Mesenchymal stem cell (in vitro differentiated cells and primary cell): ENCODE measurements at regions not wholly inside any gene's neighbourhood (a gene's known extent, or its start where the extent isn't known, plus 50 kb on each side); places are given as distances from the start of the nearest gene placed in this dataset.

Source experiments
- DNase-seq: peaks from one replicate; pipeline ENCODE4 v3.0.0-alpha.2; 2013
- H2AFZ ChIP-seq: one replicate; pipeline ENCODE4 v1.6.1; 2013; ENCODE audit warnings: low read depth, mild to moderate bottlenecking, control low read depth, inconsistent platforms, low read length, moderate library complexity
- H2AK5ac ChIP-seq: 2 replicates; pipeline ENCODE4 v1.6.1; 2013; ENCODE audit warnings: low read length, moderate library complexity, mild to moderate bottlenecking, inconsistent platforms; ENCODE audit not compliant: severe bottlenecking
- H2BK120ac ChIP-seq: one replicate; pipeline ENCODE4 v1.6.1; 2013; ENCODE audit warnings: low read depth, mild to moderate bottlenecking, inconsistent platforms, low read length, moderate library complexity
- H2BK12ac ChIP-seq, 2 experiments: one replicate each; pipeline ENCODE4 v1.6.1; 2013; ENCODE audit warnings: inconsistent platforms in 2 of 2, low read length in 2 of 2, mild to moderate bottlenecking in 2 of 2, moderate library complexity in 2 of 2, control low read depth in 1 of 2
- H2BK15ac ChIP-seq: one replicate; pipeline ENCODE4 v1.6.1; 2013; ENCODE audit warnings: mild to moderate bottlenecking, low read depth, inconsistent platforms; ENCODE audit not compliant: poor library complexity, severe bottlenecking
- H2BK5ac ChIP-seq: 2 replicates; pipeline ENCODE4 v1.6.1; 2013; ENCODE audit warnings: low read depth, mild to moderate bottlenecking, low read length, control low read depth, inconsistent platforms; ENCODE audit not compliant: poor library complexity, severe bottlenecking
- H3K14ac ChIP-seq, 2 experiments: one replicate each; pipeline ENCODE4 v1.6.1; 2013; ENCODE audit warnings: inconsistent platforms in 2 of 2, low read length in 2 of 2, control low read depth in 1 of 2, mild to moderate bottlenecking in 1 of 2, moderate library complexity in 1 of 2
- H3K18ac ChIP-seq, 2 experiments: one replicate each; pipeline ENCODE4 v1.6.1; 2013; ENCODE audit warnings: inconsistent platforms in 2 of 2, low read length in 2 of 2, control low read depth in 1 of 2, low read depth in 1 of 2, mild to moderate bottlenecking in 1 of 2
- H3K23ac ChIP-seq, 2 experiments: one replicate each; pipeline ENCODE4 v1.6.1; 2013; ENCODE audit warnings: inconsistent platforms in 2 of 2, low read length in 2 of 2, mild to moderate bottlenecking in 2 of 2, moderate library complexity in 2 of 2, control low read depth in 1 of 2
- H3K27ac ChIP-seq: 2 replicates; pipeline ENCODE4 v1.5.1; 2013; ENCODE audit warnings: mild to moderate bottlenecking, moderate library complexity, low read length, control low read depth, inconsistent platforms; ENCODE audit not compliant: poor library complexity, severe bottlenecking
- H3K27me3 ChIP-seq, 2 experiments: 2 replicates each; pipeline versions ENCODE4 v1.6.1 to v1.7.0; 2013; ENCODE audit warnings: low read length in 2 of 2, mild to moderate bottlenecking in 2 of 2, moderate library complexity in 2 of 2, control low read depth in 1 of 2, inconsistent platforms in 1 of 2; ENCODE audit not compliant: control insufficient read depth in 1 of 2, insufficient read depth in 1 of 2
- H3K36me3 ChIP-seq, 2 experiments: 2 replicates each; pipeline versions ENCODE4 v1.6.1 to v1.7.0; 2013; ENCODE audit warnings: low read length in 2 of 2, control low read depth in 1 of 2, inconsistent platforms in 1 of 2, low read depth in 1 of 2, mild to moderate bottlenecking in 1 of 2; ENCODE audit not compliant: insufficient read depth in 2 of 2, control insufficient read depth in 1 of 2
- H3K4ac ChIP-seq, 2 experiments: one replicate each; pipeline ENCODE4 v1.6.1; 2013; ENCODE audit warnings: inconsistent platforms in 2 of 2, low read length in 2 of 2, mild to moderate bottlenecking in 2 of 2, moderate library complexity in 2 of 2, control low read depth in 1 of 2, low read depth in 1 of 2
- H3K4me1 ChIP-seq: 2 replicates; pipeline ENCODE4 v1.6.1; 2013; ENCODE audit warnings: low read depth, low read length, control low read depth; ENCODE audit not compliant: control insufficient read depth, insufficient read depth
- H3K4me2 ChIP-seq: 2 replicates; pipeline ENCODE4 v1.6.1; 2013; ENCODE audit warnings: low read length, mild to moderate bottlenecking, inconsistent platforms; ENCODE audit not compliant: poor library complexity, severe bottlenecking
- H3K4me3 ChIP-seq, 2 experiments: 2 replicates each; pipeline versions ENCODE4 v1.5.1 to v1.7.0; 2013; ENCODE audit warnings: low read length in 2 of 2, mild to moderate bottlenecking in 2 of 2, control low read depth in 1 of 2, low read depth in 1 of 2; ENCODE audit not compliant: insufficient read depth in 1 of 2
- H3K79me1 ChIP-seq: replicated peaks from 2 replicates; pipeline ENCODE4 v1.6.1; 2013; ENCODE audit warnings: mild to moderate bottlenecking, control low read depth, low read length, inconsistent platforms; ENCODE audit not compliant: poor library complexity, severe bottlenecking
- H3K9ac ChIP-seq: 2 replicates; pipeline ENCODE4 v1.7.0; 2013; ENCODE audit warnings: mild to moderate bottlenecking, low read length, moderate library complexity
- H3K9me3 ChIP-seq: 2 replicates; pipeline ENCODE4 v1.7.0; 2013; ENCODE audit warnings: mild to moderate bottlenecking, low read length; ENCODE audit not compliant: control insufficient read depth
- H4K8ac ChIP-seq: one replicate; pipeline ENCODE4 v1.6.1; 2013; ENCODE audit warnings: inconsistent platforms, mild to moderate bottlenecking, low read length, moderate library complexity
- H4K91ac ChIP-seq: one replicate; pipeline ENCODE4 v1.6.1; 2013; ENCODE audit warnings: mild to moderate bottlenecking, low read length, inconsistent platforms
- WGBS: methylation state at CpG from one replicate; pipeline ENCODE4 v1.1.7; 2013; ENCODE audit warnings: mixed read lengths; 5-methylcytosine and 5-hydroxymethylcytosine counted together

GRCh38 chr2:200177971-200178911 lies 128.3 kb upstream of the SPATS2L start:
- no peak overlapping the region for H3K4me2 ChIP-seq
- no peak overlapping the region for H3K9ac ChIP-seq
- no peak for DNase-seq

GRCh38 chr2:200179151-200179550 lies 127.3 kb upstream of the SPATS2L start:
- DNase-seq: no peak

More at GRCh38 chr2:200177971-200178911, 128.3 kb upstream of the SPATS2L start:
- Histone ChIP-seq H2AFZ (no peak overlapping the region), H3K4ac (no peak overlapping the region), H3K79me1 (no peaks in the 10 kb centered on the region), H3K27me3 (peaks cover 0 to 35% of the 10 kb centered on the region in 2 experiments), H3K27ac (no peak overlapping the region), H3K36me3 (no peaks in the 10 kb centered on the region), H4K91ac (no peak overlapping the region), H3K14ac (no peak overlapping the region), H3K9me3 (no peaks in the 10 kb centered on the region), H2AK5ac (no peak overlapping the region), H3K4me1 (peaks cover 5% of the 10 kb centered on the region), H2BK120ac (no peak overlapping the region), H2BK15ac (no peak overlapping the region), H2BK12ac (no peak overlapping the region), H3K23ac (no peak overlapping the region), H4K8ac (no peak overlapping the region), H3K4me3 (no peak overlapping the region), H3K18ac (no peak overlapping the region), H2BK5ac (no peak overlapping the region)
- WGBS: 57% methylated on average over 4 of the region's 4 CpGs

GRCh38 chr2:200180943-200181342 lies 125.5 kb upstream of the SPATS2L start:
- Histone ChIP-seq H3K9ac (no peak overlapping the region), H3K23ac (no peak overlapping the region), H4K91ac (no peak overlapping the region), H3K4me2 (no peak overlapping the region), H2AFZ (no peak overlapping the region), H2BK120ac (no peak overlapping the region), H3K79me1 (no peaks in the 10 kb centered on the region), H3K27ac (no peak overlapping the region), H3K9me3 (no peaks in the 10 kb centered on the region), H2AK5ac (no peak overlapping the region), H3K14ac (no peak overlapping the region), H3K18ac (no peak overlapping the region), H2BK5ac (no peak overlapping the region), H3K36me3 (no peaks in the 10 kb centered on the region), H3K27me3 (peaks cover 0 to 49% of the 10 kb centered on the region in 2 experiments), H3K4me3 (no peak overlapping the region), H2BK15ac (no peak overlapping the region), H2BK12ac (no peak overlapping the region), H3K4ac (no peak overlapping the region), H3K4me1 (peaks cover 6% of the 10 kb centered on the region), H4K8ac (no peak overlapping the region)
- no peak for DNase-seq
- 81% methylated on average over 3 of the region's 3 CpGs for WGBS

More at GRCh38 chr2:200179151-200179550, 127.3 kb upstream of the SPATS2L start:
- no peak overlapping the region for H4K91ac ChIP-seq
- H3K4me1 ChIP-seq: peaks cover 5% of the 10 kb centered on the region
- no peak overlapping the region for H2BK15ac ChIP-seq
- H2AK5ac ChIP-seq: no peak overlapping the region
- H3K9ac ChIP-seq: no peak overlapping the region
- H3K18ac ChIP-seq: no peak overlapping the region
- H2BK5ac ChIP-seq: no peak overlapping the region
- no peak overlapping the region for H4K8ac ChIP-seq
- no peaks in the 10 kb centered on the region for H3K36me3 ChIP-seq
- no peak overlapping the region for H3K4ac ChIP-seq
- H3K23ac ChIP-seq: no peak overlapping the region
- no peak overlapping the region for H2AFZ ChIP-seq
- no peak overlapping the region for H2BK120ac ChIP-seq
- WGBS: 85% methylated on average over 5 of the region's 6 CpGs
- no peak overlapping the region for H2BK12ac ChIP-seq
- H3K14ac ChIP-seq: no peak overlapping the region
- no peak overlapping the region for H3K4me2 ChIP-seq
- H3K79me1 ChIP-seq: no peaks in the 10 kb centered on the region
- no peak overlapping the region for H3K27ac ChIP-seq
- H3K27me3 ChIP-seq: peaks cover 0 to 35% of the 10 kb centered on the region in 2 experiments
- H3K4me3 ChIP-seq: no peak overlapping the region
- no peaks in the 10 kb centered on the region for H3K9me3 ChIP-seq

GRCh38 chr2:200181755-200182154 lies 124.7 kb upstream of the SPATS2L start:
- no peaks in the 10 kb centered on the region for H3K9me3 ChIP-seq
- no peak overlapping the region for H3K9ac ChIP-seq
- peaks cover 6% of the 10 kb centered on the region for H3K4me1 ChIP-seq
- 88% methylated on average over 5 of the region's 5 CpGs for WGBS
- no peak overlapping the region for H2BK120ac ChIP-seq
- no peak overlapping the region for H3K4me3 ChIP-seq
- no peak overlapping the region for H3K4ac ChIP-seq
- H3K27me3 ChIP-seq: peaks cover 0 to 50% of the 10 kb centered on the region in 2 experiments
- H4K8ac ChIP-seq: no peak overlapping the region
- H2BK5ac ChIP-seq: no peak overlapping the region
- H2BK15ac ChIP-seq: no peak overlapping the region
- no peak for DNase-seq
- H3K18ac ChIP-seq: no peak overlapping the region
- no peak overlapping the region for H3K4me2 ChIP-seq
- no peak overlapping the region for H3K27ac ChIP-seq
- H3K36me3 ChIP-seq: no peaks in the 10 kb centered on the region
- no peak overlapping the region for H2BK12ac ChIP-seq
- no peaks in the 10 kb centered on the region for H3K79me1 ChIP-seq
- H4K91ac ChIP-seq: no peak overlapping the region
- H2AFZ ChIP-seq: no peak overlapping the region
- H3K14ac ChIP-seq: no peak overlapping the region
- H3K23ac ChIP-seq: no peak overlapping the region
- no peak overlapping the region for H2AK5ac ChIP-seq
